ENCODE measurements at regions not wholly inside any gene's neighbourhood (a gene's known extent, or its start where the extent isn't known, plus 50 kb on each side); places are given as distances from the start of the nearest gene placed in this dataset.
"Not testable (repeated sequence)": the region's sequence is repeated elsewhere in the genome, so short reads cannot be mapped to it uniquely, and the experiment has no call there.

GRCh38 chr5:112063191-112063590, 306.2 kb upstream of the NREP start:
- no peaks in the 10 kb centered on the region for H3K9me3 Mint-ChIP-seq
- no peak overlapping the region for H3K27ac Mint-ChIP-seq
- no peaks in the 10 kb centered on the region for H3K36me3 Mint-ChIP-seq
- DNase-seq, result no peak
- H3K4me1 Mint-ChIP-seq, result no peaks in the 10 kb centered on the region
- H3K27me3 Mint-ChIP-seq, result peaks cover 11% of the 10 kb centered on the region
- H3K4me3 Mint-ChIP-seq, result no peak overlapping the region

- DNase-seq, result no peak
- Mint-ChIP-seq H3K4me3 (no peak overlapping the region), H3K36me3 (no peaks in the 10 kb centered on the region), H3K9me3 (no peaks in the 10 kb centered on the region), H3K27ac (no peak overlapping the region), H3K4me1 (no peaks in the 10 kb centered on the region), H3K27me3 (peaks cover 1% of the 10 kb centered on the region)
Measured at GRCh38 chr5:112062181-112062580, 305.2 kb upstream of the NREP start.

GRCh38 chr5:112061666-112062065, 304.7 kb upstream of the NREP start:
- Mint-ChIP-seq H3K4me3 (no peak overlapping the region), H3K27me3 (no peaks in the 10 kb centered on the region), H3K36me3 (no peaks in the 10 kb centered on the region), H3K27ac (no peak overlapping the region), H3K9me3 (no peaks in the 10 kb centered on the region), H3K4me1 (no peaks in the 10 kb centered on the region)
- DNase-seq, result no peak

- Mint-ChIP-seq H3K27me3 (peaks cover 11% of the 10 kb centered on the region), H3K27ac (no peak overlapping the region), H3K4me1 (no peaks in the 10 kb centered on the region), H3K4me3 (no peak overlapping the region), H3K9me3 (peaks cover 1% of the 10 kb centered on the region), H3K36me3 (no peaks in the 10 kb centered on the region)
- DNase-seq, result no peak
Measured at GRCh38 chr5:112059579-112060135, 302.7 kb upstream of the NREP start.

GRCh38 chr5:112049738-112050137, 292.7 kb upstream of the NREP start:
- Mint-ChIP-seq H3K9me3 (peaks cover 5% of the 10 kb centered on the region), H3K36me3 (no peaks in the 10 kb centered on the region), H3K27ac (no peak overlapping the region), H3K4me3 (no peak overlapping the region), H3K4me1 (no peaks in the 10 kb centered on the region), H3K27me3 (peaks cover 17% of the 10 kb centered on the region)
- no peak for DNase-seq

- Mint-ChIP-seq H3K27ac (no peak overlapping the region), H3K36me3 (no peaks in the 10 kb centered on the region), H3K27me3 (no peaks in the 10 kb centered on the region), H3K4me3 (no peak overlapping the region), H3K9me3 (no peaks in the 10 kb centered on the region), H3K4me1 (no peaks in the 10 kb centered on the region)
- DNase-seq, result no peak
Measured at GRCh38 chr5:112036206-112036605, 279.2 kb upstream of the NREP start.

- DNase-seq, result no peak
- H3K27me3 Mint-ChIP-seq, result no peaks in the 10 kb centered on the region
- H3K36me3 Mint-ChIP-seq, result no peaks in the 10 kb centered on the region
- no peak overlapping the region for H3K4me3 Mint-ChIP-seq
- H3K9me3 Mint-ChIP-seq, result peaks cover 1% of the 10 kb centered on the region
- H3K27ac Mint-ChIP-seq, result no peak overlapping the region
- no peaks in the 10 kb centered on the region for H3K4me1 Mint-ChIP-seq
Measured at GRCh38 chr5:112034421-112034979, 277.5 kb upstream of the NREP start.

- H3K27me3 Mint-ChIP-seq, H3K36me3 Mint-ChIP-seq, H3K9me3 Mint-ChIP-seq, H3K4me1 Mint-ChIP-seq, H3K27ac Mint-ChIP-seq, H3K4me3 Mint-ChIP-seq, DNase-seq: not testable (repeated sequence)
Measured at GRCh38 chr5:112026879-112027278, 269.9 kb upstream of the NREP start.

- Mint-ChIP-seq H3K27me3 (no peaks in the 10 kb centered on the region), H3K4me3 (no peak overlapping the region), H3K27ac (no peak overlapping the region), H3K36me3 (no peaks in the 10 kb centered on the region), H3K9me3 (peaks cover 1% of the 10 kb centered on the region), H3K4me1 (no peaks in the 10 kb centered on the region)
- no peak for DNase-seq
Measured at GRCh38 chr5:112025757-112026156, 268.8 kb upstream of the NREP start.

- H3K36me3 Mint-ChIP-seq, result no peaks in the 10 kb centered on the region
Measured at GRCh38 chr5:112024769-112025168, 267.8 kb upstream of the NREP start.

GRCh38 chr5:112024221-112024620, 267.2 kb upstream of the NREP start:
- Mint-ChIP-seq H3K4me3 (no peak overlapping the region), H3K4me1 (no peaks in the 10 kb centered on the region), H3K9me3 (no peaks in the 10 kb centered on the region), H3K27ac (no peak overlapping the region), H3K36me3 (no peaks in the 10 kb centered on the region), H3K27me3 (no peaks in the 10 kb centered on the region)
- DNase-seq, result no peak

More at GRCh38 chr5:112024769-112025168, 267.8 kb upstream of the NREP start:
- Mint-ChIP-seq H3K4me3 (no peak overlapping the region), H3K27ac (no peak overlapping the region), H3K4me1 (no peaks in the 10 kb centered on the region), H3K9me3 (no peaks in the 10 kb centered on the region), H3K27me3 (no peaks in the 10 kb centered on the region)
- DNase-seq, result no peak

GRCh38 chr5:112023766-112024165, 266.8 kb upstream of the NREP start:
- Mint-ChIP-seq H3K27me3 (no peaks in the 10 kb centered on the region), H3K27ac (no peak overlapping the region), H3K36me3 (no peaks in the 10 kb centered on the region), H3K9me3 (no peaks in the 10 kb centered on the region), H3K4me3 (no peak overlapping the region), H3K4me1 (no peaks in the 10 kb centered on the region)
- DNase-seq, result no peak

- no peaks in the 10 kb centered on the region for H3K36me3 Mint-ChIP-seq
Measured at GRCh38 chr5:112018846-112019245, 261.9 kb upstream of the NREP start.

GRCh38 chr5:112016980-112017379, 260.0 kb upstream of the NREP start:
- Mint-ChIP-seq H3K4me3 (no peak overlapping the region), H3K36me3 (no peaks in the 10 kb centered on the region), H3K27me3 (no peaks in the 10 kb centered on the region), H3K9me3 (no peaks in the 10 kb centered on the region), H3K27ac (no peak overlapping the region), H3K4me1 (no peaks in the 10 kb centered on the region)
- DNase-seq, result no peak

More at GRCh38 chr5:112018846-112019245, 261.9 kb upstream of the NREP start:
- Mint-ChIP-seq H3K4me1 (no peaks in the 10 kb centered on the region), H3K27me3 (no peaks in the 10 kb centered on the region), H3K27ac (no peak overlapping the region), H3K4me3 (no peak overlapping the region), H3K9me3 (no peaks in the 10 kb centered on the region)
- no peak for DNase-seq

GRCh38 chr5:112014783-112015395, 257.9 kb upstream of the NREP start:
- H3K27me3 Mint-ChIP-seq, result peaks cover 8% of the 10 kb centered on the region
- H3K36me3 Mint-ChIP-seq, result no peaks in the 10 kb centered on the region
- H3K27ac Mint-ChIP-seq, result no peak overlapping the region
- H3K9me3 Mint-ChIP-seq, result no peaks in the 10 kb centered on the region
- H3K4me3 Mint-ChIP-seq, result no peak overlapping the region
- no peaks in the 10 kb centered on the region for H3K4me1 Mint-ChIP-seq
- DNase-seq, result no peak

GRCh38 chr5:112013660-112014059, 256.7 kb upstream of the NREP start:
- DNase-seq, result no peak
- Mint-ChIP-seq H3K9me3 (no peaks in the 10 kb centered on the region), H3K27me3 (peaks cover 8% of the 10 kb centered on the region), H3K27ac (no peak overlapping the region), H3K4me3 (no peak overlapping the region), H3K36me3 (no peaks in the 10 kb centered on the region), H3K4me1 (no peaks in the 10 kb centered on the region)
